ENCODE measurements at regions not wholly inside any gene's neighbourhood (a gene's known extent, or its start where the extent isn't known, plus 50 kb on each side); places are given as distances from the start of the nearest gene placed in this dataset.

- TF ChIP-seq CTCF (IDR thresholded peaks at IDR 0.05): no peak
- TF ChIP-seq REST (IDR thresholded peaks at IDR 0.05; ENCODE audit: insufficient read depth in 1 of 2, low read depth in 2 of 2, low read length in 1 of 2): no peak
- no peak for TF ChIP-seq POLR2AphosphoS5 (IDR thresholded peaks at IDR 0.05; ENCODE audit: low read depth, low read length)
Observed at GRCh38 chr16:63904930-63905329, 1216.9 kb downstream of the CDH11 start.
